ENCODE measurements at regions not wholly inside any gene's neighbourhood (a gene's known extent, or its start where the extent isn't known, plus 50 kb on each side); places are given as distances from the start of the nearest gene placed in this dataset.

GRCh38 chr6:53437557-53438202, 88.9 kb upstream of the ELOVL5 start:
- Mint-ChIP-seq H3K27me3 (ENCODE audit: unreplicated experiment) (no peaks in the 10 kb centered on the region), H3K36me3 (ENCODE audit: low read depth, unreplicated experiment) (no peaks in the 10 kb centered on the region), H3K27ac (ENCODE audit: unreplicated experiment) (no peak overlapping the region), H3K4me3 (ENCODE audit: unreplicated experiment) (no peak overlapping the region), H3K9me3 (ENCODE audit: unreplicated experiment) (no peaks in the 10 kb centered on the region), H3K4me1 (ENCODE audit: unreplicated experiment) (no peaks in the 10 kb centered on the region)
- TF ChIP-seq CTCF (IDR thresholded peaks at IDR 0.05; ENCODE audit: unreplicated experiment) = no peak
- DNase-seq (ENCODE audit: low spot score) = peak; percentile 42

- Mint-ChIP-seq H3K9me3 (ENCODE audit: unreplicated experiment) (no peaks in the 10 kb centered on the region), H3K27ac (ENCODE audit: unreplicated experiment) (no peak overlapping the region), H3K4me3 (ENCODE audit: unreplicated experiment) (no peak overlapping the region), H3K4me1 (ENCODE audit: unreplicated experiment) (no peaks in the 10 kb centered on the region), H3K36me3 (ENCODE audit: low read depth, unreplicated experiment) (no peaks in the 10 kb centered on the region), H3K27me3 (ENCODE audit: unreplicated experiment) (no peaks in the 10 kb centered on the region)
- TF ChIP-seq CTCF (IDR thresholded peaks at IDR 0.05; ENCODE audit: unreplicated experiment) = no peak
- no peak for DNase-seq (ENCODE audit: low spot score)
These were observed 88.0 kb upstream of the ELOVL5 start for GRCh38 chr6:53436526-53437303.

- Mint-ChIP-seq H3K27ac (ENCODE audit: unreplicated experiment) (no peak overlapping the region), H3K4me3 (ENCODE audit: unreplicated experiment) (no peak overlapping the region), H3K27me3 (ENCODE audit: unreplicated experiment) (peaks cover under 1% of the 10 kb centered on the region), H3K36me3 (ENCODE audit: low read depth, unreplicated experiment) (no peaks in the 10 kb centered on the region), H3K9me3 (ENCODE audit: unreplicated experiment) (no peaks in the 10 kb centered on the region), H3K4me1 (ENCODE audit: unreplicated experiment) (peaks cover 5% of the 10 kb centered on the region)
- DNase-seq (ENCODE audit: low spot score) = no peak
- TF ChIP-seq CTCF (IDR thresholded peaks at IDR 0.05; ENCODE audit: unreplicated experiment) = no peak
These were observed 85.2 kb upstream of the ELOVL5 start for GRCh38 chr6:53433951-53434285.

GRCh38 chr6:53433261-53433950, 84.7 kb upstream of the ELOVL5 start:
- no peak for TF ChIP-seq CTCF (IDR thresholded peaks at IDR 0.05; ENCODE audit: unreplicated experiment)
- Mint-ChIP-seq H3K4me1 (ENCODE audit: unreplicated experiment) (peaks cover 10% of the 10 kb centered on the region), H3K27ac (ENCODE audit: unreplicated experiment) (no peak overlapping the region), H3K27me3 (ENCODE audit: unreplicated experiment) (peaks cover 1% of the 10 kb centered on the region), H3K9me3 (ENCODE audit: unreplicated experiment) (no peaks in the 10 kb centered on the region), H3K36me3 (ENCODE audit: low read depth, unreplicated experiment) (no peaks in the 10 kb centered on the region), H3K4me3 (ENCODE audit: unreplicated experiment) (no peak overlapping the region)
- DNase-seq (ENCODE audit: low spot score) = no peak
